Kidney epithelial cell (primary cell): ENCODE measurements at regions not wholly inside any gene's neighbourhood (a gene's known extent, or its start where the extent isn't known, plus 50 kb on each side); places are given as distances from the start of the nearest gene placed in this dataset.

Experiments used
- DNase-seq: peaks from one replicate; pipeline ENCODE4 v3.0.0-alpha.2; 2010; ENCODE audit warnings: low read depth
- H3K27me3 ChIP-seq: 2 replicates; pipeline ENCODE4 v1.6.0; 2011; ENCODE audit warnings: low read length; ENCODE audit not compliant: control insufficient read depth, insufficient read depth
- H3K36me3 ChIP-seq: 2 replicates; pipeline ENCODE4 v1.5.1; 2011; ENCODE audit warnings: low read length; ENCODE audit not compliant: control insufficient read depth, insufficient read depth
- H3K4me3 ChIP-seq: 2 replicates; pipeline ENCODE4 v1.5.1; 2011; ENCODE audit warnings: low read depth, mild to moderate bottlenecking, control low read depth, low read length
- CTCF ChIP-seq: IDR thresholded peaks from 2 replicates; pipeline ENCODE4 v1.5.1; 2011; ENCODE audit warnings: mild to moderate bottlenecking, moderate library complexity, low read length, control low read depth, inconsistent platforms; ENCODE audit not compliant: insufficient read depth, poor library complexity, severe bottlenecking

DNA sequence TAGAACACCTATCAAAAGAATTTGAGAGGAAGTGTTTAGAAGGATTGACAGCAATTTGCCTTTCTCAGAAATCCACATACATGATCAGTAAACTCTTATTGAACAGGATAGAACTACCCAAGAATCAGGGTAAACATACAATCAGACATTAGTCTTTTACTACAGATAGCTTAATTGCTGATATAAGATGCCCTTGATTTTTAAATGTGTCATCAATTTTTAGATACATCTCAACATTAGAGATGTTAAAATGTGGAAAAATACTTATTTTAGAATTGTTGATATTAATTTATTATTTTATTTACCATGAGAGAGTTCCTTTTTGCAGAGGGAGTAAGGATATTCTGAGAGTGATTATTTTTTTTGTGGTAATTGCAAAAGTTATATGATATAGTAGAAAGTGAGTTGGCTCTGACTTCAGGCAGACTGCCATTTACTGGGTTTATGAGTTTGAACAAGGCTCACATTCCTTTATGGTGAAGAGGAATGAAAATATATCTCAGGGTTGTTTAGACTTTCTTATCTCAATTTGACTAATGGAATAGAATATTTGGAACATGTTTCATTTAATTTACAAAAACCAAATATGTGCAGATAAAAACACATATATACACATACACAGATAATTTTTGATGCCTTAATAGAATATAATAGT lies 302.8 kb upstream of the GOLIM4 start:
- H3K36me3 ChIP-seq, result no peaks in the 10 kb centered on the region
- no peak for DNase-seq
- no peak overlapping the region for H3K4me3 ChIP-seq
- TF ChIP-seq CTCF, result no peak
- no peaks in the 10 kb centered on the region for H3K27me3 ChIP-seq

- Histone ChIP-seq H3K4me3 (no peak overlapping the region), H3K27me3 (no peaks in the 10 kb centered on the region), H3K36me3 (no peaks in the 10 kb centered on the region)
- TF ChIP-seq CTCF, result no peak
- no peak for DNase-seq
Observed at GRCh38 chr3:168396861-168397260, 301.1 kb upstream of the GOLIM4 start.

DNA sequence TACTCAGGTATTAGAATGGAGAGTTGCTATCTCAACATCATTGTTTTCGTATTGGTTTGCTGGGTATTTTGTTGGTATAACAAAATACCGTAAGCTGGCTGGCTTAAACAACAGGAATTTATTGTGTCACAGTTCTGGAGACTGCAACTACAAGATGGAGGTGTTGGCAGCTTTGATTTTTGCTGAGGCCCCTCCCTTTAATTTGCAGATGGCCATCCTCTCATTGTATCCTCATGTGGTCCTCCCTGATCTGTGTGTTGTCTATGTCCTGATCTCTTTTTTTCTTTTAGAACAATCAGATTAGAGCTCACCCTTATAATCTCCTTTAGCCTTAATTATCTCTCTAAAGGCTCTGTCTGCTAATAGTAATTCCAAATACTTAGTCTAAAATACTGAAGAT lies 299.8 kb upstream of the GOLIM4 start:
- no peak for TF ChIP-seq CTCF
- no peak for DNase-seq
- no peak overlapping the region for H3K4me3 ChIP-seq
- no peaks in the 10 kb centered on the region for H3K27me3 ChIP-seq
- no peaks in the 10 kb centered on the region for H3K36me3 ChIP-seq

- Histone ChIP-seq H3K4me3 (no peak overlapping the region), H3K36me3 (no peaks in the 10 kb centered on the region), H3K27me3 (no peaks in the 10 kb centered on the region)
- no peak for TF ChIP-seq CTCF
- no peak for DNase-seq
Observed at GRCh38 chr3:168394439-168394838, 298.7 kb upstream of the GOLIM4 start.

DNA sequence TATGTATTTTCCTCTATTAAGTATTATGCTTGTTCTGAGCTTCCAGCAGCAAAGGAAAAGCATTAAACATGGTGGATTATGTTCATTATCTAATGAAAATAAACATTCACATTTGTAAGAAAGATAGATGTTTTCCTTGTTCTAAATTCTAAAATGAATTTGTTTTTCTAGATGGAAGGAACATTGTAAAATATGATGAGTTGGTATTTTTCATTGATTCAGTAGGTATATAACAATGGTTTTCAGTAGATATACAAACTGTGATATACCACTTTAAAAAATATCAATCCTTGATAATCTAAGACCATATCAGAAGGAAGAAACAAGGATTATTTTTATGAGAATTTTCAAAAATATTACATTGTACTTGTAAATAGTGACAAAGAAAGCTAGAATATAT lies 290.6 kb upstream of the GOLIM4 start:
- TF ChIP-seq CTCF, result no peak
- Histone ChIP-seq H3K4me3 (no peak overlapping the region), H3K36me3 (no peaks in the 10 kb centered on the region), H3K27me3 (no peaks in the 10 kb centered on the region)
- no peak for DNase-seq

GRCh38 chr3:168384990-168385389 lies 289.3 kb upstream of the GOLIM4 start:
- no peak for TF ChIP-seq CTCF
- Histone ChIP-seq H3K4me3 (no peak overlapping the region), H3K27me3 (no peaks in the 10 kb centered on the region), H3K36me3 (no peaks in the 10 kb centered on the region)
- no peak for DNase-seq
